Skin of body (tissue), 1 donor: ENCODE measurements at regions not wholly inside any gene's neighbourhood (a gene's known extent, or its start where the extent isn't known, plus 50 kb on each side); places are given as distances from the start of the nearest gene placed in this dataset.

Source experiments
- DNase-seq: peaks from one replicate; lab custom pipeline; 2025; lab: John Stamatoyannopoulos, UW

GRCh38 chr12:130073721-130074120 is 88.5 kb upstream of the FZD10 start:
- DNase-seq = no peak

DNA sequence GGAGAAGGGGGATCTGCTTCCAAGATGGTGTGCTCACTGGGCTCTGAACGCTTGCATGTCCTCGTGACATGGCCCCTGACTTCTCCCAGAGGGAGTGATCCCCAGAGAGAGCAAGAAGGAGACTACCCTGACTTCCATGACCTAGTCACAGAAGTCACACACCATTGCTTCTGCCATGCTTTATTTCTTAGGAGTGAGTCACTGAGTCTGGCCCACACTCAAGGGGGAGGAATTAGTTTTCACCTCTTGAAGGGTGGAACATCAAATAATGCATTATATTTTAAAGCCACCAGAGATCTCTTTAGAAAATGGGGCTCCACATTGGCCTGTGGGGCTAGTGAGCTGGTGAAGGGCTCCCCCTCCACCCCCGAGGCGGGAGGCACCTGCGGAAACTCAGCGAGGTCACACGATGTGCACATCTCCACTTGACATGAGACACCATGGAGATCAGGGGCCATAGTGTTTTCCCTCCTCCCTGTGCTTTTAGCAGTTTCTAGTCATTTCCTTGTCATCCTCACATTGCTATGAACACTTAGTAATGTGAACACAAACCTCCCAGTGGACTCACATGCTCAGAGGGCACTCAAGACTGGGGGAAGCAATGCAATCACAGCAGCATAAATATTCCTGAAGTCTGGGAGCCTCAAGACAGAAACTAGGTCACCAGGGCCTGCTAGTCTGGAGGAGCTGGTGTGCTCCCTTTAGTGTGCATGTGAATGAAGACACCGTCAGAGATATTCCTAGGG is 87.4 kb upstream of the FZD10 start:
- DNase-seq = no peak

GRCh38 chr12:130075497-130076076 is 86.7 kb upstream of the FZD10 start:
- no peak for DNase-seq

DNA sequence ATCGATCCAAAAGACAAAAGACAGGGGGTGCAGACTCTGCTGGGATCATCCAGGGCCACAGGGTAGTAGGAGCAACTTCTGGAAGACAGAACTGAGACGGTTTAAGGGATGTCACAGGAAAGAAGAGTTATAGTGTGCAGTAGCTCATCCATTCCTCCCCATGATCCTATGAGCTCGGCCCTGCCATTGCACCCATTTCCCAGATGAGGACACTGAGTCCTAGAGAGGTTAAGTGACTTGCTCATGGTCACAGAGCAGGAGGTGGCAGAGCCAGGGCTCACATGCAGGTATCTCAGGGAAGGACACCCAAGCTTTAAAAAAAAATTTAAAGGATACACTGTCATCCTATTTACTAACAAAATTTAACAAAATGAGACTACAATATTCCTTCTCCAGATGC is 86.1 kb upstream of the FZD10 start:
- DNase-seq = no peak

GRCh38 chr12:130076752-130077151 is 85.5 kb upstream of the FZD10 start:
- no peak for DNase-seq

GRCh38 chr12:130078852-130079251 is 83.4 kb upstream of the FZD10 start:
- no peak for DNase-seq

DNA sequence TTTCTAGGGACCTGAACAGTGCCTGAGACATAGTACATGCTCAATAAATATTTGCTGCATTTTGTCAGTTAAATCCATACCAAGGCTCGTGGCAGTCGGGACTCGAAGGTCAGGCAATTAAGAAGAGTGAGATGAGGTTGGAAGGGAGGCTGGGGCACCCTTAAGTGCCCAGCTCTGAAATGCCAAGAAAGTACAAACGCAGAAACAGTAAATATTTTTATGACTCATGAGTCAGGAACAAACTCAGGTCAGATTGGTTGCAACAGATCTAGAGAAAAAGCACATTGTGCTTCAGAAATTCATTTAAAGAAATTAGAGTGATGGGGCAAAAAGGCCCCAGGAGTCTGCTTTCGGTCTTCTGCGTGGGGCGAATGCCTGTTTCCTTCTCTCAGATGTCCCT is 83.0 kb upstream of the FZD10 start:
- DNase-seq = no peak

DNA sequence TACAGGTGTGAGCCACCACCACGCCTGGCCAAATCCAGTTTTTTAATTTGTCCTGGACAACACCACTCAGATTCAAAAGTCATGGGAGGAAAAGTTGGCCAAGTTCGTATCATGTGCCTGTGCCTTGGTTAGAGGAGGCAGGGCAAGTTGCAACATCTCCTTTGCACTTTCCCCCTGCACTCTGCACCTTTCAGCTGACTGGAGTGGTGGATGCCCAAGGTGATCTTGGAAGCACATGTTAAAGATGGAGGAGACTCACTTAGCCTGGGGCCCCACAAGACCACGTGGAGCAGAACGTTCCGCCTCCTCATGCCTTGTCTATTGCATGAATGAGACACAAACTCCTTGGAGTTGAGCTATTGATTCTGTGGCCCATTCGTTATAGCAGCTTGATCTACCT is 82.1 kb upstream of the FZD10 start:
- DNase-seq = no peak

GRCh38 chr12:130081117-130081805 is 81.0 kb upstream of the FZD10 start:
- no peak for DNase-seq

- DNase-seq = no peak
Observed at GRCh38 chr12:130083002-130083401, 79.3 kb upstream of the FZD10 start.

DNA sequence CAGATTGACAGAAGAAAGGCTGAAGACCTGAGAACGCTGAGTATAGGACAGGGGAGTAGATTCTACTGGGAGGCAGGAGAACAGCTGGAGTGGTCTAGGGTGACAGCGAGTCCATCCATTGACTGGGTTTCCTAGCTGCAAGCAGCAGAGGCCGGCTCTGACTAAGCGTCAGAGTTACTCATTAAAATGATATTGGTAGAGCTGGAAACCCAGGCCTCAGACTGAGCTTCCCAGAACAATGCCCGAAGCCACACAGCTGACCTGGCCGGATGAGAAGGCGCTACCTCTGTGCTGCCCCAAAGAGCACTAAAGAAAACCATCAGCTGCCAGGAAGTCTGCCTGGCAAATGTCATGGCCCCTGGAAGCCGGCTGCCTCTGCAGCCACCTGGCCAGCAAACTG is 78.5 kb upstream of the FZD10 start:
- no peak for DNase-seq

- no peak for DNase-seq
Observed at GRCh38 chr12:130084359-130084758, 77.9 kb upstream of the FZD10 start.

DNA sequence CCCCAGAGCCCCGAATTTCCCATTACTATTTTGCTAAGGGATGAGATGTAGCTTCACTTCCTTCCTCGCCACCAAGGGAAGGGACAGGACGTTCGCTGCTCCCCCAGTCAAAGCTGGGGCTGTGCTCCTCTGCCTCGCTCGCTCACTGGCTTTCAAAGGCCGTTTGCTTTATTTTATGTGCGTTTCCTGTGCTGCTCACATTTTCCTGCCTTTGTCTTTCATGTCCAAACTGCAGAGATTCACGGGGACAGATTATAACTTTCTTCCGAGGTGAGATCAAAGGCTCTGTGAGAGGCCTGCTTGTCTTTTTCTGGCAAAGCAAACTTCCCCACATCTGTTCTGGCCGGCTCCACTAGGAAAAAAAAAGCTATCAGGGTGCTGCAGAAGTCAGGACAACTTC is 76.0 kb upstream of the FZD10 start:
- no peak for DNase-seq

GRCh38 chr12:130086797-130087196 is 75.5 kb upstream of the FZD10 start:
- DNase-seq = no peak

DNA sequence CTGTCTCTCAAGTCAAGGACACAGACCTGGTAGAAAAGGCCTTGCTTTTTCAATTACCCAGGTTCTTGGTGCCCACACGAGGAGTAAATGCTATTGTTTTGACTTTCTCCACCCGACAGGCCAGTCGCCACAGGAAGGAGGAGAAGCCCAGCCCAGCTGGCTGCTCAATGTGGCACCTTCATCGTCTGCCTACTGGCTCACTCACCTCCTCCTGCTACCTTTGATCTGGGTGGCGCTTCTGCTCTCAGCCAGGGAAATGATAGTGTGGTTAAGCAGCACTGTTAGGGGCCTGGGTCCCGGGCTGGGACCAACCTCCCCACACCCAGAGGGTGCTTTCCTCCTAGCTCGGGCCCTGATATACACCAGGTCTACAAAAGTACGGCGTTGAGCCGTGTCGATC is 75.0 kb upstream of the FZD10 start:
- no peak for DNase-seq

GRCh38 chr12:130088504-130088903 is 73.8 kb upstream of the FZD10 start:
- DNase-seq = no peak

DNA sequence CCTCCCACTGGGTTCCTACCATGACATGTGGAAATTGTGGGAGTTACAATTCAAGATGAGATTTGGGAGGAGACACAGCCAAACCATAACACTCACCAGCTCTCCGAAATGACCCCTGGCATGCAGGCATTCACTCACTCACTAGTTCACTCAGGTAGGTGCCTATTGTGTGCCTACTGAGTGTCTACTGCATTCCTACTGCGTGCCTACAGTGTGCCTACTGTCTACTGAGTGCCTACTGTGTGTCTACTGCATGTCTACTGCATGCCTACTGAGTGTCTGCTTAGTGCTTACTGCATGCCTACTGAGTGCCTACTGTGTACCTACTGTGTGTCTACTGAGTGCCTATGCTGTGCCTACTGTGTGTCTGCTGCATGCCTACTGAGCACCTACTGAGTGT is 71.7 kb upstream of the FZD10 start:
- no peak for DNase-seq

- no peak for DNase-seq
Observed at GRCh38 chr12:130093380-130093779, 68.9 kb upstream of the FZD10 start.

- no peak for DNase-seq
Observed at GRCh38 chr12:130097342-130097741, 64.9 kb upstream of the FZD10 start.

- DNase-seq = no peak
Observed at GRCh38 chr12:130097798-130098255, 64.4 kb upstream of the FZD10 start.

DNA sequence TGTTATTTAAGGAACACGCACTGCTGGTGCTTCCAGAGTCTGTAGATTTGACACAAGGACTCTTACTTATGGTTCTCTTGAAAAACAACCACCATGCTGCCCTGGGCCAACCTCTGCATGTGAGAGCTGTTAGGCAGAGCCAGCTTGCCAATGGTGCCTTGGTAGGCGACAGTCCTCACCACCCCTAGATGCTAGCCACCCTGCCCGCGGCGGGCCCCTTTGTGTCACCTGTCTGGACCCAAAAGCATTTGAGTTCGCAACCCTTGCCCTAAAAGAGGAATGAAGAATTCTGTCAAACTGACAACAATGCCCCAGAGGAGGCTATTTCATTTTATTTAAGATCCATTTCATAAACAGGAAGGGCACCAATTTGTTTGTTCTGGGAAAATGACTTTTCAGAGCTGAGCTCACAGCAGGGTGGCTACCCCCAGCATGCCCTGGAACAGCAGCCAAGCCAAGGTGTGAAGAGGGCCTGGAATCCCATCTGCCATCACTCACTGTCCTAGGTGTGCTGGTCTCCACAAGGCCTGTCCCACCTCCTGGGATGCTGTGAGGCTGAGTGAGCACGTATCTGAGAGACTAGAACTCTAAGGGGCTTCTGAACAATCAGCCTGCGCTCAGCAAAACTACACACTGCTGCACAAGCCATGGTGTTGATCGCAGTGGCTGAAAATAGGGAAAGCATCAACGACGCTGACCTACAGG is 63.8 kb upstream of the FZD10 start:
- no peak for DNase-seq
